Endothelial cell of umbilical vein (primary cell): ENCODE measurements at regions not wholly inside any gene's neighbourhood (a gene's known extent, or its start where the extent isn't known, plus 50 kb on each side); places are given as distances from the start of the nearest gene placed in this dataset.
"Not testable (repeated sequence)": the region's sequence is repeated elsewhere in the genome, so short reads cannot be mapped to it uniquely, and the experiment has no call there.

Experiments
- EZH2 ChIP-seq: IDR thresholded peaks from 2 replicates; pipeline ENCODE4 v1.6.1; 2012; ENCODE audit warnings: borderline replicate concordance, low read depth, mild to moderate bottlenecking, moderate library complexity, low read length, inconsistent platforms; ENCODE audit not compliant: severe bottlenecking
- MYC ChIP-seq: IDR thresholded peaks from one replicate; pipeline ENCODE4 v1.6.1; 2011; ENCODE audit warnings: mild to moderate bottlenecking, low read depth, low read length
- POLR2A ChIP-seq: IDR thresholded peaks from 2 replicates; pipeline ENCODE4 v1.6.1; 2012; ENCODE audit warnings: low read depth, mild to moderate bottlenecking, control low read depth, low read length
- POLR2AphosphoS5 ChIP-seq: IDR thresholded peaks from 2 replicates; pipeline ENCODE4 v1.6.1; 2012; ENCODE audit warnings: low read depth, mild to moderate bottlenecking, control low read depth, low read length, moderate library complexity; ENCODE audit not compliant: insufficient read depth
- TF ChIP-seq, protein P1 (sequence below), 2 donors: IDR thresholded peaks; 1 replicate in 1 of 2; 2 replicates in 1 of 2; pipeline ENCODE4 v1.5.1; 2011; ENCODE audit warnings: low read length in 2 of 2, mild to moderate bottlenecking in 2 of 2, moderate library complexity in 2 of 2, control low read depth in 1 of 2, inconsistent platforms in 1 of 2, low read depth in 1 of 2; ENCODE audit not compliant: insufficient read depth in 1 of 2; ENCODE audit errors: extremely low read depth in 1 of 2
- TF ChIP-seq, protein P2 (sequence below): IDR thresholded peaks from 2 replicates; pipeline ENCODE4 v1.6.1; 2011; ENCODE audit not compliant: insufficient read depth, insufficient read length

DNA sequence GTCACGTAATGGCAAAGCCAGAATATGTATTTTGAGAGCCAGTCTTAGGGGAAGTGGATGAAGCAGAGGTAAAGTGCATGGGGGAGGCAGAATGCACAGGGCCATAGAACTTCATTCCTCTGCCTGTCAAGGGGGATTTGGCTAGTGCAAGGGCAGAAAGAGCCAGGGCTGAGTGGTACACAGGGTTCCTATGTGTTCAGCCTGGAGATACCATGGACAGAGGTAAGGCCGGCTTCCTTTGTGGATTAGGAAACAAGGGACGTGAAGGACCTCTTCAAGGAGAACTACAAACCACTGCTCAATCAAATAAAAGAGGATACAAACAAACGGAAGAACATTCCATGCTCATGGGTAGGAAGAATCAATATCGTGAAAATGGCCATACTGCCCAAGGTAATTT, 241.1 kb upstream of the ELAVL2 start:
- TF ChIP-seq, protein P1, sequence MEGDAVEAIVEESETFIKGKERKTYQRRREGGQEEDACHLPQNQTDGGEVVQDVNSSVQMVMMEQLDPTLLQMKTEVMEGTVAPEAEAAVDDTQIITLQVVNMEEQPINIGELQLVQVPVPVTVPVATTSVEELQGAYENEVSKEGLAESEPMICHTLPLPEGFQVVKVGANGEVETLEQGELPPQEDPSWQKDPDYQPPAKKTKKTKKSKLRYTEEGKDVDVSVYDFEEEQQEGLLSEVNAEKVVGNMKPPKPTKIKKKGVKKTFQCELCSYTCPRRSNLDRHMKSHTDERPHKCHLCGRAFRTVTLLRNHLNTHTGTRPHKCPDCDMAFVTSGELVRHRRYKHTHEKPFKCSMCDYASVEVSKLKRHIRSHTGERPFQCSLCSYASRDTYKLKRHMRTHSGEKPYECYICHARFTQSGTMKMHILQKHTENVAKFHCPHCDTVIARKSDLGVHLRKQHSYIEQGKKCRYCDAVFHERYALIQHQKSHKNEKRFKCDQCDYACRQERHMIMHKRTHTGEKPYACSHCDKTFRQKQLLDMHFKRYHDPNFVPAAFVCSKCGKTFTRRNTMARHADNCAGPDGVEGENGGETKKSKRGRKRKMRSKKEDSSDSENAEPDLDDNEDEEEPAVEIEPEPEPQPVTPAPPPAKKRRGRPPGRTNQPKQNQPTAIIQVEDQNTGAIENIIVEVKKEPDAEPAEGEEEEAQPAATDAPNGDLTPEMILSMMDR (IDR thresholded peaks at IDR 0.05; ENCODE audit: extremely low read depth in 1 of 2, insufficient read depth in 1 of 2, low read depth in 1 of 2, low read length in 2 of 2): not testable (repeated sequence)
- not testable (repeated sequence) for TF ChIP-seq EZH2, POLR2AphosphoS5, MYC, POLR2A
- TF ChIP-seq, protein P2, sequence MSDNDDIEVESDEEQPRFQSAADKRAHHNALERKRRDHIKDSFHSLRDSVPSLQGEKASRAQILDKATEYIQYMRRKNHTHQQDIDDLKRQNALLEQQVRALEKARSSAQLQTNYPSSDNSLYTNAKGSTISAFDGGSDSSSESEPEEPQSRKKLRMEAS: not testable (repeated sequence)
